SKM-1 treated with dmso at 0.1 percent for 144 hours (cell line): ENCODE measurements at regions not wholly inside any gene's neighbourhood (a gene's known extent, or its start where the extent isn't known, plus 50 kb on each side); places are given as distances from the start of the nearest gene placed in this dataset.
"Not testable (repeated sequence)": the region's sequence is repeated elsewhere in the genome, so short reads cannot be mapped to it uniquely, and the experiment has no call there.

Source experiments
- DNase-seq: peaks from one replicate; lab custom pipeline; 2025; ENCODE audit not compliant: unreplicated experiment; lab: John Stamatoyannopoulos, UW

DNA sequence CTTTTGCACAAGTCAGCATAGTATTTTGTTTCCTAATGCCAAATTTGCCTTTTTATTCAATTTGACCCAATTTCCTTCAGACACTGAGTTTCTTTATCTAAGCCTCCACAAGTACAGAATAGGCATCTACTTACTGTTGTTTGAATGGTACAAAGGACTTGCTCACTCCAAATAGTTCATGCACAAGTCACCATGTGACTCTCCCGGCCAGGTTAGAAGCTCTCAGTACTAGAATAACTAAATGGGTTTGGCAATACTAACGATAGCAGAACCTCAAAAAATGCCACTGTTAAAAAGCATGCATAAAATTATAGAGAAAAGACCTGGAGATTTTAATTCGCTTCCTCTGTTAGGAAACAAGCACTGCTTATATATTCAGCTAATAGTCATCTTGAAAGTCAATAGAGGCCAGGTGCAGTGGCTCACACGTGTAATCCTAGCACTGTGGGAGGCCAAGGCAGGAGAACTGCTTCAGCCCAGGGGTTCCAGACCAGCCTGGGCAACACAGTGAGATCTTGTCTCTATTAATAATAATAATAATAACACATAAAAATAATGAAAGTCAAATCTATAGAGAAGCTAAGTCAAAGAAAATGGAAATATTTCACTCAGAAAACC lies 335.8 kb upstream of the MBL2 start:
- no peak for DNase-seq

DNA sequence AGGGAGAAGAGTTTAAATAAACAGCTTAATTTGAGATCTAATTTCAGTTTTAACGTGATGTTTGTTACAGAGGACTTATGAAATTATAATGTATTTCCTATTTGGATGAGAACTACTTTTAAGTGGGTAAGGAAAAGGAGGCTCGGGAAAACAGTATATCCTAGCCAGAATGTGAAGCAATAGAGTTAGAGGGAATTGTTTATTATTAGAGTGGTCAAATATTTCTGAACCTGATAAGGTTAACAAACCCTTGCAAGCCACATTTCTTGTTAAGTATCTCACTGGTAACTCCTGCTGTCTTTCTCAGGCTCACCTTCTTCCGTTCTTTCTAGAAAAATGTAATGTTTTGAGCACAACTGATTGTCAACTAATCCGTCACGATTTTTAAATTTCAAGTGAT lies 335.1 kb upstream of the MBL2 start:
- DNase-seq, result no peak

DNA sequence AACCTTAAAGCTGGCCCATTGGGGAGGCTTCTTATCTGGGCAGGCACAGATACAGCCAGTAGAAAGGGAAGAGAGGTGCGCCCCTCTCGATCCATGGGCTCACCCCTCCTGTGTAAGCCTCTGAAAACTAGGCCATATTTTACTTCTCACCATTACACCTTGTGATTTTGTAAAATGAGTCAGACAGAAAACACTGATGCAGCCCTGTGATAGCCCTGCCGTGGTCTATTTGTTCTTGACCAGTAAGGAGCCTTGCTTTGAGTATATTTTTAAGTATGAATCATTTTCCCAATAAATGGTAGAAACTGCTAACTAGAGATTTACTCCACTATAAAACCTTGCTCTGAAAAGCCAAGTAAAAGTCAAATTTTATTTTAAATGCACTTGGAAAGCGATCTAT lies 329.8 kb upstream of the MBL2 start:
- DNase-seq, result no peak

DNA sequence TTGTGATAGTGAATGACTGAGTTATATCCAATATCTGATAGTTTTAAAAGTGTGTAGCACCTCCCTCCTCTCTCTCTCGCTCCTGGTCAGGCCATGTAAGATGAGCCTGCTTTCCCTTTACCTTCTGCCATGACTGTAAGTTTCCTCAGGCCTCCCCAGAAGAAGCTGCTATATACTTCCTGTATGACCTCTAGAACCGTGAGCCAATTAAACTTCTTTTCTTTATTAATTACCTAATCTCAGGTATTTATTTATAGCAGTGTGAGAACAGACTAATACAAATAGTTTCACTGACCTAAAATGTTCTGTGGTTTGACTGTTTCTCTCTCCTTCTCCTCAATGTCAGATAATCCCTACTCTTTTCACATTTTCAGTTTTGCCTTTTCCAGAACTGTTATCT lies 321.3 kb upstream of the MBL2 start:
- DNase-seq, result no peak

DNA sequence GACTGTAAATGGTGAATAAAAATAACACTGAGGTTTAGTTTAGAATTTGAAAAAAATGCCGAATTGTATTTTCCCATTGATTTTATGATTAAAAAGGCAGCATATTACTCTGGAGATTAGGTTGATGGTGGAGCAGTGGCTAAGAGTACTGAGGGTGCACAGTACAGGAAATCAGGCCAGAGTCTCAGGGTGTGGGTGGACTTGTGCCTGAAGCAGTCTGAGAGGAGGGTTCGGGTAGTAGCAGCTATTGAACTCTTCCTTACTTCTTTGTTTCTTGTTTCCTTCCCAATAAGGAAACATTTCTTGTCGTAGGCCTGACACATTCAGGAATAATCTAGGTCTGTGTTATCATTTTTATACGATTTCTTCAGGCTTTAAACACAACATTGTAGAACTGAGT lies 319.0 kb upstream of the MBL2 start:
- no peak for DNase-seq

DNA sequence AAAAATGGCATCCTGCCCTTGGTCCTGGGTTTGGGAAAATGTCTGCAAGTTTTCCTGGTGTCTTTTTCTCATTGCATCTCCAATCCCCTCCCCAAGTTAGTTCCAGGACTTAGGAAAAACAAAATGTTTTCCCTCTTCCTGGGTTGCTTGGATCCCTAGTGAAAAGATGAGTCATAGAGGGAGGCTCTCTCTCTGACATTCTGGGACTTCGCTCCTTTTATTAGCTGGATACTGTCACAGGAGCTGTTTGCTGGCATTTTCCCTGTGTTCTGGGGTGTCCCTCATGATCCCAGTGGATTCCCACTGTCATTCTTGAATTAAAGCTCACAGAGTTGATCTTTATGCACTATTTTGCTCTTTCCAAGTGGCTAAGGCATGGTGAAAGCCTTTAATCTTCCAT lies 316.4 kb upstream of the MBL2 start:
- DNase-seq, result no peak

DNA sequence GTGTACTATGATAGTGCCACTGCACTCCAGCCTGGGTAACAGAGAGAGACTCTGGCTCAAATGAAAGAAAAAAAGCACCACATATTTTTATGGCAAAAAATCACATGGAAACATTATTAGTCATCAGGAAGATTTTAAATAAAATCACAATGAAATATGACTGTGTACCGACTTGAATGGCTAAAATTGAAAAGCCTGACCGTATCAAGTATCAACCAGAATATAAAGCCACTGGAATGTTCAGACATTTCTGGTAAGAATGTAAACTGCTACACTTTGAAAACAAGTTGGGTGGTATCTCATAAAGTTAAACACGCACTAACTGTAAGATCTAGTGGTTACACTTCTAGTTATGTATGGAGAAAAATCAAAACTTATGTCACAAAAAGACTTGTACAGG lies 306.7 kb upstream of the MBL2 start:
- no peak for DNase-seq

DNA sequence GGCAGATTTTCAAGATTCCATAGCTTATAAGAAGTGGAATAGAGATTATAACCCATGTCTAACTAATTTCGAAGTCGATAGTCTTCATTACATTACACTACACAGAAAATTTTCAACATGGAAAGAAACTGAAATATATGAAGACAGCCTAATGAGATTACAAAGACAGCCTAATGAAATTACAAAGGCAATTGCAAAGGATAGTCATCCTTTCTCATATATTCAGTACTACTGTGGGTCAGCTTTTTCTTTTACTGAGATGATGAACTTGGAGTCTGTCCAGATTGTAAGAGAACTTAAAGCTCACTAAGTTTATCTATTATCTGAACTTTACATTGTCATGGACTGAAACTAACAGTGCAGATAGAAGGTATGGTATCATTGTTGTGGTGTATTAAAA lies 304.4 kb upstream of the MBL2 start:
- DNase-seq, result no peak

DNA sequence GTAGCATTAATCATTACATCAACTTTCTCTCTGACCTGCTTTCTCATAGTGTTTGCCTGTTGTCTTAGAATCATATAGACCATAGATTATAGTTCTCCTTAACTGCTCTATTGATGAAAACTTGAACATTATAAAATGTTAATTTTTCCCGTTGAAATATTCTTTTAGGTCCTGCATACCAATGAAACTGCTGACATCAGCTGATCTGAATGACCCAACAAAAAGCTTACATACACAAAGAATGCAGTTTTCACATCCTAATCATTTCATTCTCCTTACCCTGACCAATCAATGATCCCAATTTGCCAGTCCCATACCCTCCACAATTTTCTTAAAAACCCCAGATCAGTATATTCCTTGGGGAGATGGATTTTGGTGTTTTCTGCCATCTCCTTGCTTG lies 302.9 kb upstream of the MBL2 start:
- no peak for DNase-seq

DNA sequence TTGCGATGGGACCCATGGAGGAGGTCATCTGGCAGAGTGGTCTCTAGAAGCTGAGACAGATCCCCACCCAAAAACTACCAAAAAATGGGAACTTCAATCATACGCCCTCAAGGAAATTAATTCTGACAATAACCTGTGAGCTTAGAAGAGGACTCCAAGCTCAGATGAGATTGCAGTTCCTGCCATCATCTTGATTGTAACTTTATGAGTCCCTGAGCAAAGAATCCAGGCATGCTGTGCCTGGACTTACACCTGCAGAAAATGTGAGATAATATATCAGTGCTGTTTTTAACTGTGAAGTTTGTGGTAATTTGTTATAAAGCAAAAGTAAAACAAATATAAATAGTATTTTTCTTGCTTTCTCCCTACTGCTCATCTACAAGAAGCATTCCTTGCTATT lies 299.6 kb upstream of the MBL2 start:
- no peak for DNase-seq

DNA sequence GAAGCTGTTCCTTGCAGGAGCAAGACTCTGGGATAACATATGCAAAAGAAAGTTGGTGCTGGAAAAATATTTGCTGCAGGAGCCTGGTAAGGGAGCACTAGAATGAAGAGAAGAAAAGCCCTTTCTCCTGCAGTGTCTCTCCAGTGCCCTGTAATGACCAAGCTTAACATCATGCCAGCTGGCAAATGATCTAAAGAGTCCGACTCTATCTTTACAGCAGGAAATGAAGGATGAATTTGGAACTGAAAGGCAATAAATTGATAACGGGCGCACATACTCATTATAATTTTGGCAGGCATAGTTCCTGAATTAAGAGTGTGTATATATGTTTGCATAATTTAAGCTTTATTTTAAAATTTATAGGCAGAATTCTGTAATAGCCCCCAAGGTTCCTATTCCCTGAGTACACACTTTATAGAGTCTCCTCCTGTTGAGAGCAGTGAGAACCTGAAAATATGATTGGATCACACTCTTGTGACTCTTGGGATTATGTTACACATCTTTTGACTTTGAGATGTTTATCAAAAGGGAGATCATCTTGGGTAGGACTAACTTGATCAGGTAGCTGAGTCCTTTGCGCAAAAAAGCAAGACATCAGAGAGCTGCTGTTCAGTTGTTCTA lies 299.0 kb upstream of the MBL2 start:
- DNase-seq, result no peak

DNA sequence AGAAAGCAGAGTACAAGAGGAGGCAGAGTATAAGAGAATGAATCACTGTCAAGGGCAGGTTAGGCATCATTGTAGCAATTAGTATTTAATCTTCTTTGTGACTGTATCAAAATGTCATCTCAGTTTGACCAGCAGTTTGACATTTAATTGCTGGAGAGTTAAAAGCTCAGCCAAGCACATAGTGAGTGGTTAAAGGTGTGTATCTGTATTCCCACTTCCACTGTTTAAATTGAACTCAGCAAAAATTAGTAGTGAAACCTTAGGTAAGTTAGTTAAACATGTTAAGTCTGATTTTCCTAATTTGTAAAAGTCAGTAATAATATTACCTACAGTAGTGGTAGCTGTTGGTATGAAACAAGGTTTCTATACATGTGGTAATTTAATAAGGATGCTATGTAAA lies 296.4 kb upstream of the MBL2 start:
- no peak for DNase-seq

DNA sequence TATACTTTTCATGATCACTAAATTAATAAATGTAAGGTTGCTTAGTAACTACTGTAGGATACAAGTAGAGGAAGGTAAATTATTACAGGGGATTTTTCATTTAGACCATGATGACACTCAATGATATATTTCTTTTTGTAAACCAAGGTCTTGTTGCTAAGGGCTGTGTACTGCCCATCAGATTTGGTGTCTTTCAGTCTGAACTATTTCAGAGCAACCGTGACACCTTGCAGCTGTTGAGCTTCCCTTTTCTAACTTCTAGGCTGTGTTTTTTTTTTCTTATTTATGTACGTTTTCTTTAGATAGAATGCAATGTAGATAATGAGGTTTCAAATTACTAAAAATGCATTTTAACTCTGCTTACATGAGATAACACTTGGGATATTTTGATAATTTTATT lies 292.0 kb upstream of the MBL2 start:
- DNase-seq, result no peak

DNA sequence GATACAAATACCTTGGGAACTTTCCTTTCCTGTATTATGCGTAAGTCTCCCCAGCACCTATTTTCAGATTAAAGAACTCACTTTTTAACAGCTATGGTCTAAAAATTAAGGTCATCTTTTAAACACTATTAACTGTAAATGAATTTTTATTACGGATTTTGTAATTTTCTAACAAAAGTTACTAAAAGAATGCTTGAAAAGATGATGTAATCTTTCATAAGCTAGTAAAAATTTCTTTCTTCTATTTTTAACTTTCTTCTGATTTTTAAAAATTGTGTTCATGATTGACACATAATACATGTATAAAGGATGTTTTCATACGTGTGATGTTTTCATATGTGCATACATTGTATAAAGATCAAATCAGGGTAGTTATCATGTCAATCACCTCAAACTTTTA lies 291.2 kb upstream of the MBL2 start:
- DNase-seq, result no peak

DNA sequence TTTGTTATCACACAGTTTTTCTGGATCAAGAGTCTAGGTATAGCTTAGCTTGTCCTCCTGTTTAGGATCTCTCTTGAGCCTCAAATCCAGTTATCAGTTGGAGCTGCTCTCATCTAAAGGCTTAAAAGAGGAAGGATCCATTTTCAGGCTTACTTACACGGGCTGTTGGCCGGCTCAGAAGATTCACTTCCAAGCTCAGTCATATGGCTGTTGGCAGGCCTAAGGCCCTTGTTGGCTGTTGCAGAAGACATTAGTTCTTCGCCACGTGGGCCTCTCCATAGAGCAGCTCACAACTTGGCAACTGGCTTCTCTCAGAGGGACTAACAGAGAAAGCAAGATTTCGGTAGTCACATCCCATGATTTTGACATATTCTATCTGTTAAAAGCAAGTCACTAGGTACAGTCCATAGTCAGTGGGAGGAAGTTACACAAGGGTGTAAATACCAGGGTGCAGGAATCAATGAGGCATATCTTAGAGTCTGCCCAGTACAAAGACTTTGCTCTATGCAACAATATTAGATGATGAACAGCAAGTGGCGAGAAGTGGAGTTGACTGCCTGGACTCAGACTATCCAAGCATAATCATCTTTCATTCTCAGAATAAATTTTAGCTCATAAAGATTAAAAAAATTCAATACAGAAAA lies 280.1 kb upstream of the MBL2 start:
- DNase-seq, result no peak

DNA sequence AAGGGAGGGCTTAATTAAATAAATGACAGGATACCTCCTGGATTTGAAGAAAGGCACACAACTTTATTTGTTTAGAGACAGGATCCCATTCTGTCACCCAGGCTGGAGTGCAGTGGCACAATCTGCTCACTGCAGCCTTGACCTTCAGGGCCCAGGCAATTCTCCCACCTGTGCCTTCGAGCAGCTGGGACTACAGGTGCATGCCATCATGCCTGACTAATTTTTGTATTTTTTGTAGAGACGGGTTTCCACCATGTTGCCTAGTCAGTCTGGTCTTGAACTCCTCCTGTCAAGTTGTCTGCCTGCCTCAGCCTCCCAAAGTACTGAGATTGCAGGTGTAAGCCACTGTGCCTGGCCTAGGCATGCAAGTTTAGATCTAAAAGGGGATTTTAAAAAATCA lies 272.7 kb upstream of the MBL2 start:
- DNase-seq, result no peak

DNA sequence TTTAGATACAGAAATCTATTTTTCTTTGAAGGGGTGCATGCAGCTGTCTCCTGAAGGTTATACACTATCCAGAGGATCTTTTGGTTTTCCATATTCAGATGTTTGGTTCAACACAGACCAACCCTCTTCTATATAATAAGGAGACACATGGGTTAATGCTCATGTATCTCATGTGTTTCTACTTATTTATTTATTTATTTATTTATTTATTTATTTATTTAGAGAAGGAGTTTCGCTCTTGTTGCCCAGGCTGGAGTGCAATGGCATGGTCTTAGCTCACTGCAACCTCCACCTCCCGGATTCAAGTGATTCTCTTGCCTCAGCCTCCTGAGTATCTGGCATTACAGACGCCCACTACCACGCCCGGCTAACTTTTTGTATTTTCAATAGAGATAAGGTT lies 263.2 kb upstream of the MBL2 start:
- DNase-seq, result not testable (repeated sequence)

DNA sequence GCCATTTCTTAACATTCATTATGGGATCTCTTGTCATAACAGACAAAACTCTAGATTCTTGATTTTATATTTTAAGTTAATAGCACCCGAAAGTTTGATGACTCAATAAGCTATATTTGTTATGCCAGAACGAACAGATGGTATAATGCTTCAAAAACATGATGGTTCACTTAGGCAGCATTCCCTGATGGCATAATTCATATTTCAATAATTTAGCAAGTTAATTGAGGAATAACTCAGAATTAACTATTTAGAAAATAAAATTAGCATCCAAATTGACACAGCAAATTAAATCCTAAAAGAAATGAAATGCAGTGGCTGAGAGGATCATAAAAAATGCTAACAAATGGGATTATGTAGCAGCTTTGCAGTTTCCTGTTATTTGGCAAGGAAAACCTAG lies 260.8 kb upstream of the MBL2 start:
- no peak for DNase-seq

DNA sequence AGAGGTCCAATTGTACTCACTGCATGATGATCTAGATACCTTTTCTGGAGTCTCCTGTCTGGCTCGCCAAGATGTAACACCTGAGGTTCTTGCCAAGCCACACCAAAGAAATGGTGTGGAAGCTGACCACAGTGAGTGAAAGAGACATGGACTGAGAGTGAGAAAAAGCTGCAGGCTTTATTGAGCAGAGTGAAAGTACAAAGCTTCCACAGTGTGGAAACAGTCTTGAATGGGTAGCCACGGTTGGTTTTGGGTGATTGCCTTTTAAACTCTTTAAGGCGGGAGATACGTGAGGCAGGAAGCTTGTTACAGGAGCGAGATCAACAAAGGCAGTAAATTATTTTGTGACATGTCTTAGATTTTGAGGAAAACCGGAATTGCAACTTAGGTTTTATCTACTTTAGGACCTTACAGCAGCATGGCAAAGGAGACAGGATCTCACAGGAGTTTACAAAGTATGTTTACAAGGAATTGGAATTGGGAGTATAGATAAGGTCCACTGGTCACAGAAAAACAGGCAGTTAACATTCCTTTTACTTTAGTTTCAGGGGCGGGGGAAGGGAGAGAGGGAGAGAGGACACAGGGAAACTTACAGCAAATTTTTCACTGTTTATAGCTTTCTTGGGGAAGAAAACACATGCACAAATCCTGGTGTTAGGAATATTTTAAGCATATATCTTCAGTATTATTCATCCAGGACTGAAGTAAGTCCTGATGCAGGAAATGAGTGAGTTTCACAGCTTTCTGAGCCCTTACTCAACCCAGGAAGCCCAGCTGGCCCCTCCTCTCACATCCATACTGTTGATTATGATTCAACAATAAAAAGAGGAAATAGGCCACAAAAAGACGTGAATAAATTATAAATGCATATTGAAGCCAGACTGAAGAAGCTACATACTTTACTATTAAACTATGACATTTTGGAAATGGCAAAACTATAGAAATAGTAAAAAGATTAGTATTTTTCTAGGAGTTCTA lies 257.6 kb upstream of the MBL2 start:
- not testable (repeated sequence) for DNase-seq

DNA sequence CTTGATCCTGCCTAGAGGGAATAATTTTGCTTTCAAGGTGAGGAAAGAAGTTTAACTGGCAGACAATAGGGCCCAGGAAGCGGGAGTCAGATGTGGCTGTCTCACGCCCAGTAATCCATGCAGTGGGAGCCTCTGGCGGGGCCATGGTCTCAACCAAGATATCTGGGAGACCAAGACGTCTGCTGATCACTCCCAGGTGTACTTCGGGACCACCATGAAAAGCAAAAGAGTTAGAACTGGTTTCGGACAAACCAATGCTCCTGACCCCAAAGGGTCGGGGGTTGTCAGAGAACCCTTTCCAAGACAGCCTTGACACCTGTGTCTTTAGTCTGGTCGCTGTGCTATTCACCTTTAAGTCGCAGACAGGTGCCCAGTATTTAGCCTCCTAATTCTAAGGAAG lies 256.9 kb upstream of the MBL2 start:
- no peak for DNase-seq

DNA sequence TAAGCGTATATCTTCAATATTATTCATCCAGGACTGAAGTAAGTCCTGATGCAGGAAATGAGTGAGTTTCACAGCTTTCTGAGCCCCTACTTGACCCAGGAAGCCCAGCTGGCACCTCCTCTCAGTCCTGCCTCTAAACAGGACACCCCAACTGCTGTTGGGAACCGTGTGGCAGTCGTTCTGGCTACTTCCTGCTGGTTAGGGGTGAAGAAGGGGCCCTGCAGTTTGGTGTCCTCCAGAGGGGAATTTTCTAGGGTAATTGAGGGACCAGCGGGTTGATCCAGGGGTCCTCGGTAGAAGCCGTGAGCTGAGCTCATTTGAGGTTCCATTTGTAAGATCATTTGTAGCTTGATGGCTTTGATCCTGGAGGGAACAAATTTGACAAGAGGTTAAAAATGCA lies 253.2 kb upstream of the MBL2 start:
- not testable (repeated sequence) for DNase-seq
